H9 (cell line): ENCODE measurements at regions not wholly inside any gene's neighbourhood (a gene's known extent, or its start where the extent isn't known, plus 50 kb on each side); places are given as distances from the start of the nearest gene placed in this dataset.

Experiments used
- DNase-seq: peaks from one replicate; pipeline ENCODE4 v3.0.0-alpha.2; 2017
- H2AFZ ChIP-seq: one replicate; pipeline ENCODE4 v1.6.1; 2013; ENCODE audit warnings: mild to moderate bottlenecking, low read length, control low read depth, moderate library complexity
- H2AK5ac ChIP-seq: 2 replicates; pipeline ENCODE4 v1.6.1; 2013; ENCODE audit warnings: low read length, control low read depth, mixed read lengths; ENCODE audit not compliant: insufficient read length
- H2BK120ac ChIP-seq: one replicate; pipeline ENCODE4 v1.6.1; 2013; ENCODE audit warnings: low read depth, mild to moderate bottlenecking, low read length, control low read depth, inconsistent platforms; ENCODE audit not compliant: poor library complexity, severe bottlenecking
- H2BK12ac ChIP-seq: 2 replicates; pipeline ENCODE4 v1.6.1; 2013; ENCODE audit warnings: low read length, control low read depth, mixed read lengths, low read depth; ENCODE audit not compliant: insufficient read length
- H2BK15ac ChIP-seq: 2 replicates; pipeline ENCODE4 v1.6.1; 2013; ENCODE audit warnings: low read depth, low read length, control low read depth
- H2BK20ac ChIP-seq: one replicate; pipeline ENCODE4 v1.6.1; 2013; ENCODE audit warnings: low read depth, mild to moderate bottlenecking, low read length, control low read depth, inconsistent platforms; ENCODE audit not compliant: poor library complexity, severe bottlenecking
- H2BK5ac ChIP-seq: 2 replicates; pipeline ENCODE4 v1.6.1; 2013; ENCODE audit warnings: low read length, control low read depth, mixed read lengths; ENCODE audit not compliant: insufficient read length
- H3K14ac ChIP-seq: 2 replicates; pipeline ENCODE4 v1.6.1; 2013; ENCODE audit warnings: low read length, control low read depth; ENCODE audit not compliant: insufficient read depth
- H3K18ac ChIP-seq: 2 replicates; pipeline ENCODE4 v1.6.1; 2013; ENCODE audit warnings: low read depth, mild to moderate bottlenecking, mixed read lengths, low read length, control low read depth; ENCODE audit not compliant: insufficient read length
- H3K23ac ChIP-seq: 2 replicates; pipeline ENCODE4 v1.6.1; 2013; ENCODE audit warnings: low read length, control low read depth, mixed read lengths, low read depth; ENCODE audit not compliant: insufficient read length
- H3K23me2 ChIP-seq: 2 replicates; pipeline ENCODE4 v1.6.1; 2013; ENCODE audit warnings: low read depth, mild to moderate bottlenecking, mixed read lengths, low read length, control low read depth; ENCODE audit not compliant: insufficient read length, poor library complexity, severe bottlenecking
- H3K27ac ChIP-seq: 2 replicates; pipeline ENCODE4 v1.5.1; 2013; ENCODE audit warnings: low read length, control low read depth, mixed read lengths, low read depth; ENCODE audit not compliant: insufficient read length
- H3K27me3 ChIP-seq: 2 replicates; pipeline ENCODE4 v1.6.1; 2013; ENCODE audit warnings: low read length, control low read depth, inconsistent platforms; ENCODE audit not compliant: insufficient read depth
- H3K4ac ChIP-seq: 2 replicates; pipeline ENCODE4 v1.6.1; 2013; ENCODE audit warnings: low read depth, mild to moderate bottlenecking, control low read depth, inconsistent platforms, low read length, moderate library complexity
- H3K4me1 ChIP-seq: 2 replicates; pipeline ENCODE4 v1.6.1; 2013; ENCODE audit warnings: low read length, control low read depth, inconsistent platforms; ENCODE audit not compliant: insufficient read depth
- H3K4me2 ChIP-seq: 2 replicates; pipeline ENCODE4 v1.6.1; 2013; ENCODE audit warnings: low read length, control low read depth, mixed read lengths; ENCODE audit not compliant: insufficient read length, insufficient read depth
- H3K56ac ChIP-seq: 2 replicates; pipeline ENCODE4 v1.6.1; 2013; ENCODE audit warnings: low read depth, mild to moderate bottlenecking, mixed read lengths, low read length, control low read depth; ENCODE audit not compliant: insufficient read length
- H3K79me1 ChIP-seq: 2 replicates; pipeline ENCODE4 v1.6.1; 2013; ENCODE audit warnings: low read depth, mild to moderate bottlenecking, moderate library complexity, low read length, control low read depth, inconsistent platforms; ENCODE audit not compliant: insufficient read depth, poor library complexity, severe bottlenecking
- H3K79me2 ChIP-seq: 2 replicates; pipeline ENCODE4 v1.6.1; 2013; ENCODE audit warnings: low read length, control low read depth, inconsistent platforms; ENCODE audit not compliant: insufficient read depth
- H3K9ac ChIP-seq: 2 replicates; pipeline ENCODE4 v1.6.1; 2013; ENCODE audit warnings: low read length, control low read depth, mixed read lengths; ENCODE audit not compliant: insufficient read length; ENCODE audit errors: extremely low read depth
- H3K9me3 ChIP-seq: one replicate; pipeline ENCODE4 v1.6.1; 2013; ENCODE audit warnings: low read depth, low read length, inconsistent platforms; ENCODE audit not compliant: control insufficient read depth
- H3T11ph ChIP-seq: one replicate; pipeline ENCODE4 v1.6.1; 2013; ENCODE audit warnings: mild to moderate bottlenecking, low read length, control low read depth, inconsistent platforms
- H4K20me1 ChIP-seq: one replicate; pipeline ENCODE4 v1.6.1; 2013; ENCODE audit not compliant: control insufficient read depth, insufficient read length, insufficient read depth
- H4K5ac ChIP-seq: 2 replicates; pipeline ENCODE4 v1.6.1; 2013; ENCODE audit warnings: low read depth, mild to moderate bottlenecking, mixed read lengths, low read length, control low read depth; ENCODE audit not compliant: insufficient read length
- H4K8ac ChIP-seq: replicated peaks from 2 replicates; pipeline ENCODE4 v1.6.1; 2013; ENCODE audit warnings: low read length, control low read depth, mixed read lengths, low read depth; ENCODE audit not compliant: insufficient read length
- H4K91ac ChIP-seq: 2 replicates; pipeline ENCODE4 v1.6.1; 2013; ENCODE audit warnings: low read depth, mild to moderate bottlenecking, moderate library complexity, mixed read lengths, low read length, control low read depth; ENCODE audit not compliant: insufficient read length
- H3K27ac Mint-ChIP-seq, 3 experiments: 2 replicates in 2 of 3; 3 replicates in 1 of 3; pipeline ENCODE4 v1.8.0; 2020 to 2021; ENCODE audit warnings: mixed read lengths in 3 of 3, mild to moderate bottlenecking in 1 of 3, moderate library complexity in 1 of 3
- H3K27me3 Mint-ChIP-seq: 2 replicates; pipeline ENCODE4 v1.8.0; 2021; ENCODE audit warnings: low read depth, mild to moderate bottlenecking, moderate library complexity, mixed read lengths
- H3K36me3 Mint-ChIP-seq, 3 experiments: 2 replicates in 2 of 3; 3 replicates in 1 of 3; pipeline ENCODE4 v1.8.0; 2020 to 2021; ENCODE audit warnings: low read depth in 3 of 3, mixed read lengths in 3 of 3; ENCODE audit not compliant: insufficient read depth in 1 of 3
- H3K4me1 Mint-ChIP-seq, 2 experiments: 2 replicates each; pipeline ENCODE4 v1.8.0; 2020; ENCODE audit warnings: mixed read lengths in 2 of 2
- H3K4me3 Mint-ChIP-seq, 2 experiments: 2 replicates in 1 of 2; 3 replicates in 1 of 2; pipeline ENCODE4 v1.8.0; 2020 to 2021; ENCODE audit warnings: mild to moderate bottlenecking in 2 of 2, mixed read lengths in 2 of 2, moderate library complexity in 1 of 2
- H3K9me3 Mint-ChIP-seq, 2 experiments: 2 replicates in 1 of 2; 3 replicates in 1 of 2; pipeline ENCODE4 v1.8.0; 2020; ENCODE audit warnings: mild to moderate bottlenecking in 2 of 2, mixed read lengths in 2 of 2, moderate library complexity in 1 of 2
- WGBS: extraction: QIAGEN DNeasy Blood & Tissue Kit; methylation state at CpG from one replicate; pipeline ENCODE4 v1.1.7; 2013; ENCODE audit warnings: missing lambda C conversion rate, low lambda C conversion rate, mixed read lengths; ENCODE audit not compliant: insufficient read length; ENCODE audit errors: extremely low coverage; 5-methylcytosine and 5-hydroxymethylcytosine counted together
- TF ChIP-seq, protein P1 (sequence below): fragments of 200-600 bp; sonication (generic); conservative IDR thresholded peaks from 3 replicates; pipeline ENCODE4 v1.8.0; 2021; ENCODE audit warnings: antibody characterized with exemption, mild to moderate bottlenecking

DNA sequence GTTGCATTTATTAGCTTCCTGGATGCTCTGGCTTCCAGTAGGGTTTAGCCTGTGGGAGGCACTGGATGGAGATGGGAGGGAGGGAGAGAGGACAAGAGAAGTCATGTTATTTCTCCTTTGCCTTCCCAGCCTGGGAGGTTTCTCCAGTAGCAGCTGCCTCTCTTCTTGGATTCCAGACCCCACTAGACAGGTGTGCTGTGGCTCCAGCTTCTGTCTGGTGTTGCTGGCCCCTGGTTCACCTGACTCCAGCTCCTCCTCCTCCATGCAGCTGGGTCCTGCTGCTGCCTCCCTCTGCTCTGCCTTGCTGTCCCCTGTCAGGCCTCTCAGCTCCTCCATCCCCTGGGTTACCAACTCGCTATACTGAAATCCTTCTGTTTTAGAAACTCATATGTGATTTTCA, 188.9 kb upstream of the TNP1 start:
- H3K18ac ChIP-seq = no peak overlapping the region
- H3K4me1 ChIP-seq = no peaks in the 10 kb centered on the region
- no peaks in the 10 kb centered on the region for H3K79me1 ChIP-seq
- H3K56ac ChIP-seq = no peak overlapping the region
- H3K9ac ChIP-seq = no peak overlapping the region
- no peak overlapping the region for H3K4me2 ChIP-seq
- H3K4ac ChIP-seq = no peak overlapping the region
- no peak overlapping the region for H2BK20ac ChIP-seq
- no peak overlapping the region for H3K27ac Mint-ChIP-seq
- no peaks in the 10 kb centered on the region for H3K23me2 ChIP-seq
- no peak overlapping the region for H2AK5ac ChIP-seq
- no peak overlapping the region for H3T11ph ChIP-seq
- H3K23ac ChIP-seq = no peak overlapping the region
- no peak overlapping the region for H4K91ac ChIP-seq
- no peaks in the 10 kb centered on the region for H3K79me2 ChIP-seq
- peaks cover 16% of the 10 kb centered on the region for H3K27me3 Mint-ChIP-seq
- H2AFZ ChIP-seq = no peak overlapping the region
- WGBS = no CpG with 5 or more reads among the region's 1 CpG
- no peak overlapping the region for H2BK120ac ChIP-seq
- H3K14ac ChIP-seq = no peak overlapping the region
- no peaks in the 10 kb centered on the region for H3K9me3 Mint-ChIP-seq
- H2BK15ac ChIP-seq = no peak overlapping the region
- no peak for DNase-seq
- H4K8ac ChIP-seq = no peak overlapping the region
- no peak overlapping the region for H3K4me3 Mint-ChIP-seq
- peaks cover 10 to 15% of the 10 kb centered on the region in 2 experiments for H3K4me1 Mint-ChIP-seq
- H3K27me3 ChIP-seq = no peaks in the 10 kb centered on the region
- no peak overlapping the region for H2BK5ac ChIP-seq
- H4K5ac ChIP-seq = no peak overlapping the region
- TF ChIP-seq, protein P1, sequence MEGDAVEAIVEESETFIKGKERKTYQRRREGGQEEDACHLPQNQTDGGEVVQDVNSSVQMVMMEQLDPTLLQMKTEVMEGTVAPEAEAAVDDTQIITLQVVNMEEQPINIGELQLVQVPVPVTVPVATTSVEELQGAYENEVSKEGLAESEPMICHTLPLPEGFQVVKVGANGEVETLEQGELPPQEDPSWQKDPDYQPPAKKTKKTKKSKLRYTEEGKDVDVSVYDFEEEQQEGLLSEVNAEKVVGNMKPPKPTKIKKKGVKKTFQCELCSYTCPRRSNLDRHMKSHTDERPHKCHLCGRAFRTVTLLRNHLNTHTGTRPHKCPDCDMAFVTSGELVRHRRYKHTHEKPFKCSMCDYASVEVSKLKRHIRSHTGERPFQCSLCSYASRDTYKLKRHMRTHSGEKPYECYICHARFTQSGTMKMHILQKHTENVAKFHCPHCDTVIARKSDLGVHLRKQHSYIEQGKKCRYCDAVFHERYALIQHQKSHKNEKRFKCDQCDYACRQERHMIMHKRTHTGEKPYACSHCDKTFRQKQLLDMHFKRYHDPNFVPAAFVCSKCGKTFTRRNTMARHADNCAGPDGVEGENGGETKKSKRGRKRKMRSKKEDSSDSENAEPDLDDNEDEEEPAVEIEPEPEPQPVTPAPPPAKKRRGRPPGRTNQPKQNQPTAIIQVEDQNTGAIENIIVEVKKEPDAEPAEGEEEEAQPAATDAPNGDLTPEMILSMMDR = no peak
- H2BK12ac ChIP-seq = no peak overlapping the region
- H3K9me3 ChIP-seq = no peaks in the 10 kb centered on the region
- no peaks in the 10 kb centered on the region for H3K36me3 Mint-ChIP-seq
- H4K20me1 ChIP-seq = no peaks in the 10 kb centered on the region
- no peak overlapping the region for H3K27ac ChIP-seq
